Hematopoietic multipotent progenitor cell treated with erythropoietin and hydrocortisone succinate and interleukin-3 and kit ligand, for 17 days (in vitro differentiated cells): ENCODE measurements at regions not wholly inside any gene's neighbourhood (a gene's known extent, or its start where the extent isn't known, plus 50 kb on each side); places are given as distances from the start of the nearest gene placed in this dataset.

Experiments
- DNase-seq: peaks from one replicate; pipeline ENCODE4 v3.0.0-alpha.2; 2015; ENCODE audit warnings: low spot score

GRCh38 chr10:130559547-130559880, 423.3 kb downstream of the GLRX3 start:
- DNase-seq = no peak

- no peak for DNase-seq
These were observed 423.9 kb downstream of the GLRX3 start for GRCh38 chr10:130560116-130560515.

- no peak for DNase-seq
These were observed 424.4 kb downstream of the GLRX3 start for GRCh38 chr10:130560573-130560972.

GRCh38 chr10:130561681-130562080, 425.5 kb downstream of the GLRX3 start:
- DNase-seq = no peak

GRCh38 chr10:130567011-130567410, 430.8 kb downstream of the GLRX3 start:
- no peak for DNase-seq

GRCh38 chr10:130567436-130567835, 431.2 kb downstream of the GLRX3 start:
- no peak for DNase-seq

- DNase-seq = no peak
These were observed 432.1 kb downstream of the GLRX3 start for GRCh38 chr10:130568246-130568645.

GRCh38 chr10:130570074-130570473, 433.9 kb downstream of the GLRX3 start:
- no peak for DNase-seq

- no peak for DNase-seq
These were observed 435.5 kb downstream of the GLRX3 start for GRCh38 chr10:130571674-130572073.

GRCh38 chr10:130573446-130573845, 437.3 kb downstream of the GLRX3 start:
- no peak for DNase-seq

- no peak for DNase-seq
These were observed 439.6 kb downstream of the GLRX3 start for GRCh38 chr10:130575756-130576285.

- DNase-seq = no peak
These were observed 440.2 kb downstream of the GLRX3 start for GRCh38 chr10:130576427-130576826.

- no peak for DNase-seq
These were observed 440.8 kb downstream of the GLRX3 start for GRCh38 chr10:130577039-130577438.

GRCh38 chr10:130578532-130579289, 442.5 kb downstream of the GLRX3 start:
- DNase-seq = no peak

GRCh38 chr10:130579913-130580312, 443.7 kb downstream of the GLRX3 start:
- no peak for DNase-seq

GRCh38 chr10:130580975-130581374, 444.8 kb downstream of the GLRX3 start:
- DNase-seq = no peak

- DNase-seq = no peak
These were observed 451.5 kb downstream of the GLRX3 start for GRCh38 chr10:130587718-130588117.

- no peak for DNase-seq
These were observed 469.8 kb downstream of the GLRX3 start for GRCh38 chr10:130606001-130606405.

- DNase-seq = no peak
These were observed 471.2 kb downstream of the GLRX3 start for GRCh38 chr10:130607366-130607765.

GRCh38 chr10:130611239-130611638, 475.0 kb downstream of the GLRX3 start:
- no peak for DNase-seq

GRCh38 chr10:130615457-130615856, 479.3 kb downstream of the GLRX3 start:
- no peak for DNase-seq

- no peak for DNase-seq
These were observed 481.8 kb downstream of the GLRX3 start for GRCh38 chr10:130617985-130618384.

GRCh38 chr10:130618647-130619046, 482.5 kb downstream of the GLRX3 start:
- no peak for DNase-seq

GRCh38 chr10:130621231-130621775, 485.1 kb downstream of the GLRX3 start:
- DNase-seq = no peak
